Esophagus muscularis mucosa (tissue), 3 donors: ENCODE measurements at regions not wholly inside any gene's neighbourhood (a gene's known extent, or its start where the extent isn't known, plus 50 kb on each side); places are given as distances from the start of the nearest gene placed in this dataset.

Experiments
- POLR2A ChIP-seq: fragments of 450-650 bp; IDR thresholded peaks from one replicate; pipeline ENCODE4 v1.6.1; 2017; ENCODE audit warnings: antibody characterized with exemption, moderate library complexity, mild to moderate bottlenecking, low read depth
- POLR2AphosphoS5 ChIP-seq, 2 donors: sonication (generic); formaldehyde crosslinking; IDR thresholded peaks; one replicate each; pipeline ENCODE4 v1.6.1; 2017; ENCODE audit warnings: antibody characterized with exemption in 2 of 2
- TF ChIP-seq, protein P1 (sequence below), 3 experiments: fragments of 200-600 bp in 2 of 3; fragments of 450-650 bp in 1 of 3; sonication (generic) in 2 of 3; IDR thresholded peaks; one replicate each; pipeline ENCODE4 v1.5.1; 2017 to 2019; ENCODE audit warnings: antibody characterized with exemption in 3 of 3, mild to moderate bottlenecking in 2 of 3, moderate library complexity in 1 of 3

- TF ChIP-seq, protein P1, sequence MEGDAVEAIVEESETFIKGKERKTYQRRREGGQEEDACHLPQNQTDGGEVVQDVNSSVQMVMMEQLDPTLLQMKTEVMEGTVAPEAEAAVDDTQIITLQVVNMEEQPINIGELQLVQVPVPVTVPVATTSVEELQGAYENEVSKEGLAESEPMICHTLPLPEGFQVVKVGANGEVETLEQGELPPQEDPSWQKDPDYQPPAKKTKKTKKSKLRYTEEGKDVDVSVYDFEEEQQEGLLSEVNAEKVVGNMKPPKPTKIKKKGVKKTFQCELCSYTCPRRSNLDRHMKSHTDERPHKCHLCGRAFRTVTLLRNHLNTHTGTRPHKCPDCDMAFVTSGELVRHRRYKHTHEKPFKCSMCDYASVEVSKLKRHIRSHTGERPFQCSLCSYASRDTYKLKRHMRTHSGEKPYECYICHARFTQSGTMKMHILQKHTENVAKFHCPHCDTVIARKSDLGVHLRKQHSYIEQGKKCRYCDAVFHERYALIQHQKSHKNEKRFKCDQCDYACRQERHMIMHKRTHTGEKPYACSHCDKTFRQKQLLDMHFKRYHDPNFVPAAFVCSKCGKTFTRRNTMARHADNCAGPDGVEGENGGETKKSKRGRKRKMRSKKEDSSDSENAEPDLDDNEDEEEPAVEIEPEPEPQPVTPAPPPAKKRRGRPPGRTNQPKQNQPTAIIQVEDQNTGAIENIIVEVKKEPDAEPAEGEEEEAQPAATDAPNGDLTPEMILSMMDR (IDR thresholded peaks at IDR 0.05), result no peak
- TF ChIP-seq POLR2AphosphoS5 (IDR thresholded peaks at IDR 0.05) (no peak), POLR2A (no peak)
These were observed 994.0 kb downstream of the TRHDE start for GRCh38 chr12:73266206-73266605.
